GM18867 (cell line): ENCODE measurements at regions not wholly inside any gene's neighbourhood (a gene's known extent, or its start where the extent isn't known, plus 50 kb on each side); places are given as distances from the start of the nearest gene placed in this dataset.

Source experiments
- ATAC-seq: cut with Tn5 transposase; IDR thresholded peaks from one replicate; pipeline ENCODE4 v1.9.1; 2021; ENCODE audit warnings: mild to moderate bottlenecking, moderate library complexity; ENCODE audit not compliant: unreplicated experiment

DNA sequence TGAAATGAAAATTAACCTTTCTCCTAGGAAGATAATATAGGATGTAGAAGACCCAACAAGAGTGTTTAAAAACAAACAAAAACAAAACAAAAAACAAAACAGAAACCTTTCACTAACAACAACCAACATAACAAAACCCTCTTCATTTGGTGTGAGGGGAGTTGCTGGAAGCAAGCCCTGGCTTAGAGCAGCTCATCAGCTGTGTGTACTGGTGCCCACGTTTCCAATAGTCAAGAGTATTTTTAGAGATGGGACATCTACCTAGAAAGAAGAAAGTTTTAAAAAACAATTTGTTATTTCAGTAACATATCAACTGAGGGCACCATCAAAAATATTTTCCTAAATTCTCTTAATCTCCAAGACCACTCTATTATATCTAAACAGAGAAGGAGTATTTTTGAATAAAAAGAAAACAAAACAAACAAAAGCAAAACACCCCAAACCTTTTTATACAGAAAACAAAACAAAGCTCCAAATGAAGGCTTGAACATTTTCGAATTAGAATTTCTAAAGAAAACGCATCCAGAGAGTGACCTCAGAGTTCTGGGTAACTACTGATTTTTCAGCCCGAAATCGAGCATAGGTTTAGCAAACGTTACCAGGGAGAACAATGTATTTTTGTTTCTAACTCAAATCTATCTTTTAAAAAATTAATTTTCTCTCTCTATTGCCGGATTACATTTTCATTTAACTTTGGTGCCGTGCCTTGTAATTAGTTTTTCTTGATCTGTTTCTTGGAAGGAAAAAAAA lies 134.6 kb downstream of the INSIG2 start:
- ATAC-seq, result peak; percentile 46

DNA sequence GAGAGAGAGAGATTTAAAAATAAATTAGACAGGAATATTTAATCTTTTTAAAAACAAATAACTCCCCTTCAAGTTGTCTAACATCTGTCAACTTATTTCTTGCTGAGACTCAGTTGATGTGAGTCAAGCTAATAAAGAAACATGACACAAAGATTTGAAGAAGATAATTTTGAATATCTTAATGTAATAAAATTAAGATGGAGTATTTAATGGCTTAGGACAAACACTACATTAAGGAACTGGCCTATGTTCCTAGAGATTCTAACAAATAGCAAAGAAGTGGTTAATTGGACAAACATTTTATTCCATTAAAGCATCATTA lies 134.0 kb downstream of the INSIG2 start:
- ATAC-seq, result no peak

DNA sequence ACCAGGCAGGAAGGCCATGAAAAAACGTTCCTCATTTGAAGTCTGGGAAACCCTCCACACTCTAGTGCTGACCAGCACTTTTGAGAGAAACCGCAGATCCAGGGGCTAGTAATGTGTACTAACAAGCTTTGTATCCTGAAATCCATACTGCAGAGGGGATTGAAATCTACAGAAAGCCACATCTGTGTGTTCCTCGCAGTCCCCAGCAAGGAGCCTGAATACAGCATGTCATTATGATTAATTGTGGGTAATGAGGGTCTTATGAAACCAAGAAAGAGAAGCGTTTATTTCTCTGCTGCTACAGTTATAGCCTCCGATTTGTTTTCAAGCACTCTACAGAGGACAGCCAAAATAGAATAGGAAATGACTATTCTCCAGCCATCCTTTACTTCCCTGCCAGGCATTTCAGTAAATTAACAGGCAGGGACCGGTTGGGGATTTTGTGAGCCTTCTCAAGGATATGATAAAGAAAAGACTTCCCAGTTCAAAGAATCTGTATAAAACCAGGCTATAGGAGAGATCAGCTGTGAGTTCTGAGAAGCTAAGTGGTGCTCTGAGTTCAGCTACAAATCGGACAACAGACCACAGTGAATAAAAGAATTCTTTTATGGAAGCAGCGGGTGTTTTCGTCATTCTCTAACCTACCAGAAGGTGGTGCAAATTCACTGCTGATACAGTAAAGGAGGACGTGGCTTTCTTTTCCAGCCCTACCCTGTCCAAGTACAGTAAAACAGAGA lies 133.4 kb downstream of the INSIG2 start:
- peak; percentile 60 for ATAC-seq

DNA sequence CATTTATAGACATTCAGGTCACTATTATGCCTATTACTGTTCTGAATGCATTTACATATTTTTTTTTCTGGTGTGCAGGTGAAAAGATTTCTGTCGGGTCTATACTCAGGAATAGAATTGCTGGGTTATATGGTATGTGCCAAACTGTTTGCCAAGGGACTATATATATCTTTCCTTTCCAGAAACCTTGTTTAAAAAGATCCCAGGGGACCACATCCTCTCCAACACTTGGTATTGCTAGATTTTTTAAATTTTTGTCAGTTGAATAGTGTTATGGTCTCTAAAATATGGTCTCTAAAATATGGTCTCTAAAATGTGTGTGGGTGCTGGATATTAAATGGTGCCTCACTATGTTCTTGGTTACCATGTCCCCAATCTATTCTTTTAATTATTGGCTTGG lies 131.3 kb downstream of the INSIG2 start:
- no peak for ATAC-seq

DNA sequence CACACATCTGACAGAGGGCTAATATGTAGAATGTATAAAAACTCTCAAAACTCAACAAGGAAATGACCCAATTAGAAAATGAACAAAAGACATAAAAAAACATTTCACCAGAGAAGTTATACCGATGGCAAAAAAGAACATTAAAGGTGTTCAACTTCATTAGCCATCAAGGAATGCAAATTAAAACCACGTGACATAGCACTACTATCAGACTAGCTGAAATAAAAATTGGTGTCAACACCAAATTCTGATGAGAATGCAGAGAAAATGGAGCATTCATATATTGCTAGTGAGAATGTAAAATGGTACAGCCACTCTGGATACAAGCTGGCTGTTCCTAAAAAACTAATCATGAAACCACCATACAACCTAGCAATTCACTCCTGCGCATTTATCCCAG lies 128.0 kb downstream of the INSIG2 start:
- ATAC-seq, result no peak

DNA sequence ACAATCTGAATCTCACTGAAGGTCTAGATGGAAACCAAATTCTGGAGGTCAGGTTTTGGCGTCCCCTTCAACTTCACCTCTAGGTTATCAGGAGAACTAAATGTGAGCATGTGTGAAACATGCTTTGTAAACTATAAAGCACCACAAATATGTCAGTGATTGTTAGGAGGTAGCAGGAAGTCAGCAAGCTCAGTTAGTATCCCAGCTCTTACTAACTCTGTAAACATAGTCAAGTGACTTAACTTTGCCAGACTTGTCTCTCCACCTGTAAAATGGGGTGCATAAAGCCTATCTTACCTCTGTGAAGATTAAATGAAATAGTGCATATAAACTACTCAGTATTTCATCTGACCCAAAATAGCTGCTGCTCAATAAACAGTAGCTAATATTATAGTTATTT lies 121.5 kb downstream of the INSIG2 start:
- no peak for ATAC-seq

DNA sequence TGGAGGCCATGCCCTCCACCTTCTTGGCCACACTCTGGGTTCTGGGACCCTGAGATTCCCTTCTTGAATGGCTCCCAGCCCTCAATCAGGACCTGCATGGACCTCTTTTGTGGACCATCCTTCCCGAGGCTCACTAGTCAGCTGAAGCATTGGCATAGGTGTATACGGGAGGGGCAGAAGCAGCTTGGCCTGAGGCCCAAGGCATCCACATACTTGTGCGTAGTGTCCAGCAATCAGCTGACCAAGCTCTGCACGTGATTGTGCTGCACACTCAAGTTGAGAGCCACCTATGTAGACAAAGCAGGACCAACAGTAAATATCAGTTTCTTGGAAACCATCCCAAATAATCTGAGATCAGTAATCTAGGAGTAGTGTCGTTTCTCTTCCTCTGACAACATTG lies 119.6 kb downstream of the INSIG2 start:
- no peak for ATAC-seq

DNA sequence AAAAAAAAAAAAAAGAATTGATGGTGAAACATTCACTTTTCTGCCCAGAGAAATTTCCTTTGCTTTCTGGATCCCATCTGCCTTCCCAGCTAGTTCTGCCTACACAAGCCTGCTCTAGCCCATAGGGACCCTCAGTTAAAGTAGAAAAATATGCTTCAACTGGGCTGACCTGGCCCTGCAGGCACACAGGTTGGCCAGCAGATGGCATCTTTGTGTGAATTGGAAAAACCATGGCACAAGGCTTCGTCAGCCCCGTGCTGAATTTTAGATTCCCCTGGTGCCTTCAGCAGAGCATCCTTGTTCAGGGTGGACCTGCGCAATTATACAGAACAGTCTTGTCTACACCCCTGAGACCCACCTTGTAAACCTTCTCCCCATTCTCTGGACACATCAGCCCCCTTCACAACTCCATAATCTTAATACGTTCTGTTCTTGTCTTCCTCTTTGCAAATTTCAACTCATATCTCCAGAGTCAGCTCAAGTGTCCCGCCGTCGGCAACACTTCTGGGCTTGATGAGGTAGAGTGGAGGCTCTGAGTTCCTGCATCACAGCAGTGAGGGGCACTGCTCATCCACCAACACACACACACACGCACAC lies 114.5 kb downstream of the INSIG2 start:
- ATAC-seq, result peak; percentile 92

DNA sequence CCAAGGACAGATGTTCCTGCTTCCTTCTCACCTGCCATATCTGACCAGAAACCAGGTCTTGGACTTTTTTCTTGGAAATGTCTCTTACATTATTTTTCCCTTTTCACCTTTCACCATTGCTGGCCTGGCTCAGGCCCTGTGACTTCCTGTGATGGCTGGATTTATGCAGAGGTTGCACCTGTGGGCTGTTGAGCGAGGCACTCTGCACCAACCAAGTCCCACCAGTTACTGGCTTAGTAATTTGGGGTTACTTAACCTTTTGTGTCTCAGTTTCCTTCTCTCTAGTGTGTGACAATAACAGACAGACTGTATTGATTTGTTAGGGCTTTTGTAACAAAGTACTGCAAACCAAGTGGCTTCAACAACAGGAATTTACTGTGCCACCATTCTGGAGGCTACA lies 110.0 kb downstream of the INSIG2 start:
- ATAC-seq, result no peak

DNA sequence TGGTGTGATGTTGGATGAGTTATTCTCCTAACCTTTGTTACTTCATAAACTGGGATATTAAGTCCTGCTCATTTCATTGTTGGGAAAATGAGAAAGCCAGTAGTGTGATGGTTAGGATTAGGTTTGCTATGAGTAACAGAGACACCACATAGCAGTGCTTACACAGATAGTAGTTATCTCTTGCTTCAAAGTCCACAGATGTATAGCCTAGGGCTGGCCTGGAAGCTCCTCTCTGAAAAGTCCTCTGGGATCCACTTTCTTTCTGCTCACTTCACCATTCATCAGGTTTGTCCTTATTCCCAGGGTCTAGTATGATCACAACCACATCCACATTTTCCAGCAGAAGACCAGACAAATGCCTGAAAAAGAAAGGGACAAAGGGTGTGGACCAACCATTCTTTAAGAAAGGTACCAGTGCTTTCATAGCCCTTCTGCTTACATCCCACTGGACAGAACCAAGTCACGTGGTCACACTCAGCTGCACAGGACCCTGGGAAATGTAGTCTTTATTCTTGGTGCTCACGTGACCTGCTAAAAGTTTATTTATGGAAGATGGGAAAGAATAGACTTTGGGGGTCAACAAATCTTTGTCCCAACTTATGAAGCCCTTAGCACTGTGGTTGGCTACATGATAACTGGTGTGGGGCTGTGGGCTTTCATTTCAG lies 108.9 kb downstream of the INSIG2 start:
- ATAC-seq, result peak; percentile 73

DNA sequence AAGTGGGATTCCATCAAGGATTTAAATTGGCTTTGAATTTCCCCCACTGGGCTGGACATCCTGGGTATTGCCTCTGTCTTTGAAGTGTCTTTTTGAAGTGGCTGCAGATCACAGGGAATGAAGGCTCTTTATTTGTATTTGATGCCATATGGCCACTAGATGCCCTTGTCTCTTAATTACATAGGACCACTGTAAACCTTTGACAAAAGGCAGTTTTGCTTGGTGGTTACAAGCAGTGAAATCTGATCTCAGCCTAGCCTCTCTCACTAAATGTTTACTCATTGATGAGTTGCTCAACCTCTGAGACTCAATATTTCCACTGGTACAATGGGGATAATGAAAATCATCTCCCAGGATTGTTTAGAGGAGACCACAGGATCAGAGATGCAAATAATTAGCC lies 102.2 kb downstream of the INSIG2 start:
- ATAC-seq, result no peak

DNA sequence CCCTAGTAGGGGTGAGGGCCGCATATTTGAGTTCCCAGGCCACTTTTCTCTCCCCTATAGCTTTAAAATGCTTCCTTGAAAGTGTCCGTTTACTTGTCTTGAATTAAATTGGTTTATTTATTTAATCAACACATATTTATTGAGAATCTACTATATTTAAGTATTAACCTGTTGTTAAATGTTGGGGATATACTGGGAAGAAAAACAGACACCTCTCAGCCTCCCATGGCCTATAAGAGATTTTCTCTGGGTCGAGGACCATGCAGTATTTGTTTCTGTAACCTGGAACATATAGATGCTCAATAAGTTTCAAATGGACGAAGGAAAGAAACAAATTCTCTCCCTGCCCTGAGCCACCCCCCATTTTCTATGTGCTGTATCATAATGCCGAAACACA lies 98.6 kb downstream of the INSIG2 start:
- no peak for ATAC-seq

DNA sequence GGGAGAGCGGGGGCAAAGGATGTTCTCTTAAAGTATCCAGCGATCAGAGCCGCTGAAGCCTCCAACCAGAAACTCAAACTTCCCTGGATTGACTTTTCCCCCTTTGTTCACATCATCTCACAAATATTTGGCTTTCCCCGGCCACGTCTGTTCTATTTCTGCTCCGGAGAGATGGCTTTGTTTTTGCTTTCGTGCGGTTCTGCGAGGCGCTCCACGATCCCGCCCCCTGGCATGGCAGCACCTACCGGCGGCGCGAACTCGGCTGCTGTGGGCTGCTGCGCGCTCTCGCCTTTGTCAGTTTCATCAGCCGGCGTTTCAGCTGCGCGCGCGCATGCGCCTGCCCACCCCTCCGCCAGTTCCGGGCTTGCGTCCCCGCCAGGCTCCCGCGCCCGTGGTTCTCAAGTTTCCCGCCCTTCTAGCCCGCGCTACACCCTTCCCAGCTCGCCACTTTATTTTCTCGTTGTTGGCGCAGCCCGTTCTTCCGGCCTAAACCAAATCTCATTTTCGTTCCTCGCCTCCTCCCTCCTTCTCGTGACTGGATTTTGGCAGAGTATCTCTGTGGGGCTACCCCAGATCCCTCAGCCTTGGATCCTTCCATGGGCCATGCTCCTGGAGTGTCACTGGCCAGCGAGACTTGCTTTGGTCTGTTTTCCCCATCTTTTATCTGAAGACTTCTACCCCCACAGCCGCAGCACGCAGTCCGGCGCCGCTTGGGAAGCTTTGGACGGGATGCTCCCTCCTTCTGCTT lies 98.0 kb downstream of the INSIG2 start:
- ATAC-seq, result peak; percentile 93

DNA sequence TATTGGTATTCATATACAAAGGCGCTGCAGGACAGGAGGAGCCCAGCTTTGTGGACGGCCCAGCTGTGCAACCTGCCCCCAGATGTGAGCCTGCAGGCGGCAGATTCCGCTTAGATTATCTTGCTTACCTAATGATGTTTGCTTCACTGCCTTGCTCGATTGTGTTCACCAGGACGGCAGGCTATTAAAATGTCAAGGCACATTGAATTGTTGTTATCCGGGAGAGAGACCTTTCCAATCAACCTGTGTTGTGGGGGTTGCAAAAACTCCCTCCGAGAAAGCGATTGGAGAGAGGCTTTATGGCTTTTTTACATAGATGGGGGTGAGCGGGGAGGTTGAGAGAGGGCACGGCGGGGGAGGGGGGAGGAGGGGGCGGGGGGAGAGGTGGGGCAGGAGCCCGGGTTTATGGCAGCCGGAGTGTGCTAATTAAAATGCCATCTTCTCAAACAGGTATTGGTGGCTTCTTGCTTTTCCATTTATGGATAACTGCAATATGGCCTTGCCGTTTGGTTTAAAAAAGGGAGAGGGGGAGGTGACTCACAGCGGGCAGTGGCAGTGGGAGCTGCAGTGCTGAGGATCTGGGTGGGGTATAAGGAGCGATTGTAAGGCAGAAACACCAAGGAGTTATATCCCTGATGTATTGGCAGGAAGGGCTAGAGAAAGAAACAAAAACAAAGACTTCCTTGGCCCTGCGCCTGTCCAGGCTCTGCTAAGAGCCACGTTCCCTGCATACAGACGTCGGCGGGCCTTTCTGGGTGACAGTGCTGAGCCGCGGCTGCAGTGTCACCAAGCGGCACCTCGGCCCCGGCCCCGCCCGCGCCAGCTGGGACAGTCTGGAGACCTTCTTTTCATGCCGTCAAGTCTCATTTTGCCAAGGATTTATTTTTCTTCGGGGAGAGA lies 97.2 kb downstream of the INSIG2 start:
- peak; percentile 83 for ATAC-seq

DNA sequence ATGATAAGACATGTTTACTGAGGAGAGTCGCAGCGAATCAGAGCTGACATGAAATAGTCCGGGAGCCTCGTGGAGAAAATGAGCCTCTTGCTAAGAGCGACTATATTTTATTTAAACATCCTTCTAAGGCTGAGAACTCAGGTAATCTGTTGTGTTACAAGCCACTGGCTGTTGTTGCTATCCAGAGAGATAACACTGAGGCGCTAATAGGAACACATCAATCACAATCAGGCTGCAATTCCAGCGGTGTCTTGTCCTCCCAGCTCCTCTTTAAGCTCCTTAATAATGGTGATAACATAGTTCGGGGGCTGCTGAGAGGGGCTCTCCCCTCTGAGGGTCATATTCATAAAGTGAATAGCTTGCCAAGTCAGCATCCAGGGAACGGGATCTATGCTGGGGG lies 95.1 kb downstream of the INSIG2 start:
- ATAC-seq, result no peak

DNA sequence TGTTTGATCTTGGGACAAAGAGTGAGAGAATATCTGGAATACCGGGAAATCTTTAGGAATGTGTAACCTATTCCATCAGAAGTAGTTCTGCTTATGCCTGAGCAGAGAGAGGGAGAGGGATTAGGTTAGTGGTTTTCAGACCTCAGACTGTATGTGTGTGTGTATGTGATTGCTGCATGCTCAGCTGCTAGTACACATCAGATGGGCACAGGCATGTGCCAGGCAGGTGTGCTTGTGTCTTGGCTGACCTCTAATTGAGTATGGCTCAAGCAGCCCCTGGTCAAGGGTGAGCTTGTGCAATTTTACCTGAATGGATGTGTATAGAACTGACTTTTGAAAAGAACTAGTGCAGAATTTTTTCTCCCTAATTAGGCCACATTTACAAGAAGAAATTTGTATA lies 91.2 kb downstream of the INSIG2 start:
- ATAC-seq, result no peak

DNA sequence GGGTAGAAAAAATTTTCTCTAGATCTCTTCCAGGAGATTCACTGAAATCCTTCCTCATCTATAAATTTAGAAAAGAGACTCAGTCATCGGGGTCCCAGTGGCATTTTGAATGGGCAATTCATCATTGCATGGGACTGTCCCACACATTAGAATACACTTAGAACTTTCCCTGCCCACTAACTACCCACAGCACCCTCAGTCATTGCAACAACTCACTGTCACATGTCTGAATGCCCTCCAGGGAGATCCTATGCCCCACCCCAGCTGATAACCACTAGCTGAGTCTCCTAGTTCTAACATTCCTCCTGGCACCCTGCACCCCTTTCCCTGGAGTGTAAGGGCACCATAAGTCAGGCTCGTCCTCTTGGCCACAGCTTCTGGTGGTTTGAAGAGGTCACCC lies 89.6 kb downstream of the INSIG2 start:
- no peak for ATAC-seq

DNA sequence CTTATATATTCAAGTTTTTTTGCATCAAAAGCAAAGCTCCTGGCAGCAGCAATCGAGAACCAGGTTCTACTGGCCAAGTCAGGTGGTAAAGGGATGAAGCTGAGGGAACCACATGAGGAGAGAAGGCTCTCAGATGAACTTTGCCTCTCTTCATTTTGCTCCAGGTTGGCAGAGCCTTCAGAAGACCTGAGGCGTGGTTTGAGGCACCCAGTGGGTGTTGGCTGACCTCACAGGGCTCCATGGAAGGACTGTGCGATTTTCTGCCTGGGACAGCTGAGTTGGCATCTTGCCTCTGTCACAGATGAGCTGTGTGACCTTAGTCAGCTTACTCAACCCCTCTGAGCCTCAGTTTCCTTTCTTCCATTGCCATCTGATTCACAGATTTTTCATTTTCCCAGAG lies 89.0 kb downstream of the INSIG2 start:
- no peak for ATAC-seq

DNA sequence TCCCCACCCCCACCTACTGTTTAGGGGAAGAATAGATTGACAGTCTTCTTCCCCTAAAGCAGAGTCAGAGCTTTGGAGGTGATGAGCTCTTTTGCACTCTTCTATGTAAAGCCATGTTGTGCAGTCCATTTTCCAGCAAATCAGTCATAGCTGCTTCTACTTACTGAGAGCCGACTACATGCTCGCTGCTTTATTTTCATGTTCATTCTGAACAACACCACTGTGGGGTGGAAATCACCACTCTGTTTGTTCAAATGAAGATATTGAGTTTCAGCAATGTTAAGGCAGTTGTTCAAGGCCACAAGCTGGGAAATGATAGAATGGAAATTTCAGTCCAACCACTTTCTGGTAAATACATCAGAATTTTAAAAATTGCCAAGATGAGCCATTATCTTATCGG lies 88.3 kb downstream of the INSIG2 start:
- ATAC-seq, result no peak

DNA sequence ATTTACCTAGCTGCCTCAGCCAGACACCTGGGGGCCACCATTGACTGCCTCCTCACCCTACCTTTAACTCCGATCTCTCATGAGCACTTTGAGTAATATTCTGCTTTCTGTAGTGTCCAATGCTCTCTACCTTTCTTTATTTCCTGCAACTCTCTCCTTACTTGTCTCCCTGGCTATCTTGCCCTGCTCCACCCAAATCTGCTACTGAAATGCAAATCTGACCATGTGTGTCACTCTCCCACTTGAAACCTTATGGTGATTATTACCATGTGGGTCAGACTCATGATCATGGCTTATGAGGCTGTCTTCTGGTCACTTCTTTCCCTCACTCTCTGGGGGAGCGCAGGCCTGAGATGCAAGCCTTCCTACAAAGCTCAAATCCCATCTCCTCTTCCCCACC lies 83.3 kb downstream of the INSIG2 start:
- ATAC-seq, result no peak
